K562 (cell line): ENCODE measurements at regions not wholly inside any gene's neighbourhood (a gene's known extent, or its start where the extent isn't known, plus 50 kb on each side); places are given as distances from the start of the nearest gene placed in this dataset.
A peak's percentile ranks its signal among the peaks of the same experiment; 100 is the strongest.

Experiments
- CTCF ChIP-seq, 3 experiments: IDR thresholded peaks in 2 of 3; conservative IDR thresholded peaks in 1 of 3; 2 replicates each; pipeline ENCODE4 v1.5.1; 2011 to 2012; ENCODE audit warnings: low read length in 3 of 3, mild to moderate bottlenecking in 3 of 3, control low read depth in 2 of 3, improper control_type of control experiment in 1 of 3, inconsistent platforms in 1 of 3, low read depth in 1 of 3, mixed read lengths in 1 of 3, moderate library complexity in 1 of 3; ENCODE audit not compliant: insufficient read depth in 2 of 3
- NCOA4 ChIP-seq: fragments of 450-650 bp; IDR thresholded peaks from 2 replicates; pipeline ENCODE4 v1.6.1; 2018; ENCODE audit warnings: mild to moderate bottlenecking; ENCODE audit not compliant: partially characterized antibody
- PBX2 ChIP-seq, 2 experiments: IDR thresholded peaks in 1 of 2; conservative IDR thresholded peaks in 1 of 2; 2 replicates each; pipeline ENCODE4 v1.6.1; 2016; ENCODE audit warnings: low read depth in 2 of 2, mild to moderate bottlenecking in 1 of 2, missing compliant biosample characterization in 1 of 2, missing genetic modification characterization in 1 of 2, moderate library complexity in 1 of 2
- POLR3G ChIP-seq: IDR thresholded peaks from 2 replicates; pipeline ENCODE4 v1.6.1; 2011; ENCODE audit not compliant: insufficient read length, insufficient replicate concordance; ENCODE audit errors: extremely low read depth
- PURB ChIP-seq: sonication (generic); formaldehyde crosslinking; IDR thresholded peaks from 2 replicates; pipeline ENCODE4 v1.9.0; 2021; ENCODE audit warnings: low read depth, mild to moderate bottlenecking, missing genetic modification reagents
- REST ChIP-seq, 2 experiments: fragments of 450-650 bp; formaldehyde crosslinking in 1 of 2; IDR thresholded peaks; 2 replicates each; pipeline versions ENCODE4 v1.4.0 to v1.6.1; 2014 to 2020; ENCODE audit warnings: mild to moderate bottlenecking in 2 of 2, borderline replicate concordance in 1 of 2, low read depth in 1 of 2
- RFX5 ChIP-seq: IDR thresholded peaks from 2 replicates; pipeline ENCODE4 v1.6.1; 2011; ENCODE audit warnings: low read depth, mild to moderate bottlenecking, improper control_type of control experiment, low read length
- RFX7 ChIP-seq: fragments of 250-450 bp; sonication (Bioruptor Pico); IDR thresholded peaks from 2 replicates; pipeline ENCODE4 v1.5.1; 2021; ENCODE audit warnings: mild to moderate bottlenecking
- SREBF1 ChIP-seq: fragments of 150-350 bp; IDR thresholded peaks from 2 replicates; pipeline ENCODE4 v1.6.1; 2014; ENCODE audit warnings: antibody characterized with exemption, low read depth, low read length, borderline replicate concordance
- STAT5A ChIP-seq: IDR thresholded peaks from 2 replicates; pipeline ENCODE4 v1.6.1; 2012; ENCODE audit warnings: low read length, inconsistent platforms, borderline replicate concordance
- TEAD1 ChIP-seq, 2 experiments: fragments of 450-650 bp in 1 of 2; sonication (generic) in 1 of 2; formaldehyde crosslinking; IDR thresholded peaks; 2 replicates each; pipeline versions ENCODE4 v1.4.0 to v1.8.0; 2020 to 2022; ENCODE audit warnings: mild to moderate bottlenecking in 2 of 2, missing genetic modification reagents in 1 of 2
- THAP7 ChIP-seq: fragments of 250-450 bp; sonication (Bioruptor Pico); IDR thresholded peaks from 2 replicates; pipeline ENCODE4 v1.5.0; 2021

- no peak for TF ChIP-seq SREBF1
- TF ChIP-seq PURB (CRISPR knock-in tag) = no peak
- no peak for TF ChIP-seq STAT5A
- TF ChIP-seq POLR3G = no peak
- TF ChIP-seq RFX5 = no peak
- TF ChIP-seq NCOA4 = no peak
- TF ChIP-seq RFX7 = no peak
- peak; percentile 45; the same call in 1 of the 2 replicates for TF ChIP-seq REST (IDR thresholded peaks at IDR 0.05; ENCODE audit: borderline replicate concordance)
- no peak for TF ChIP-seq REST (CRISPR knock-in tag; IDR thresholded peaks at IDR 0.05; ENCODE audit: low read depth)
- TF ChIP-seq CTCF (IDR thresholded peaks at IDR 0.05 in 2 of 3, conservative IDR thresholded peaks at IDR 0.05 in 1 of 3; ENCODE audit: insufficient read depth in 2 of 3, low read depth in 1 of 3, low read length in 3 of 3) = peak in 2 of 3 experiments; percentile 28 to 32; a peak in 3 of 6 replicates
- TF ChIP-seq THAP7 (CRISPR knock-in tag) = no peak
- TF ChIP-seq PBX2 (CRISPR knock-in tag; IDR thresholded peaks at IDR 0.05; ENCODE audit: low read depth) = no peak
- TF ChIP-seq PBX2 (tag; conservative IDR thresholded peaks at IDR 0.05; ENCODE audit: low read depth) = peak; percentile 86
- no peak for TF ChIP-seq TEAD1 (CRISPR knock-in tag; IDR thresholded peaks at IDR 0.05)
These were observed 227.4 kb upstream of the GSE1 start (continued) for GRCh38 chr16:85385463-85386331.
